GM10248 (cell line): ENCODE measurements at regions not wholly inside any gene's neighbourhood (a gene's known extent, or its start where the extent isn't known, plus 50 kb on each side); places are given as distances from the start of the nearest gene placed in this dataset.

Experiments
- CTCF ChIA-PET: fragments of 300-600 bp; sonication (Branson Sonifier 250); formaldehyde crosslinking; extraction: SDS; loops from one replicate; lab custom pipeline; 2021; ENCODE audit warnings: antibody characterized with exemption; lab: Yijun Ruan, JAX
- POLR2A ChIA-PET: fragments of 350-650 bp; sonication (Branson Sonifier 250); formaldehyde crosslinking; extraction: SDS; loops from one replicate; lab custom pipeline; 2020; ENCODE audit warnings: antibody characterized with exemption; lab: Yijun Ruan, JAX
- DNase-seq: peaks from one replicate; pipeline ENCODE4 v3.0.0; 2012; ENCODE audit errors: extremely low spot score
- CTCF ChIP-seq: IDR thresholded peaks from 2 replicates; pipeline ENCODE4 v1.5.1; 2012; ENCODE audit warnings: mild to moderate bottlenecking, low read depth; ENCODE audit errors: extremely low read depth, missing control alignments, control extremely low read depth

- ChIA-PET POLR2A (no interaction called here), CTCF (interaction anchor here (0.9 to 4.2 kb wide), 6 partner anchors 11 to 666 kb away, joined by 3 to 30 read pairs (median 4); no protein-coding TSS in a partner anchor)
- TF ChIP-seq CTCF, result no peak
- DNase-seq, result no peak
Measured at GRCh38 chr18:51623653-51624052, 426.2 kb upstream of the MEX3C start.

- DNase-seq, result no peak
- CTCF ChIA-PET, result interaction anchor here (1.4 to 4.0 kb wide), 6 partner anchors 8 to 521 kb away, joined by 3 to 45 read pairs (median 8); no protein-coding TSS in a partner anchor
- POLR2A ChIA-PET, result no interaction called here
- no peak for TF ChIP-seq CTCF
Measured at GRCh38 chr18:51630706-51631105, 433.2 kb upstream of the MEX3C start.

- ChIA-PET CTCF (interaction anchor here (0.7 to 3.2 kb wide), 5 partner anchors 9 to 30 kb away, joined by 3 to 16 read pairs (median 6); no protein-coding TSS in a partner anchor), POLR2A (no interaction called here)
- no peak for TF ChIP-seq CTCF
Measured at GRCh38 chr18:51637881-51638280, 440.4 kb upstream of the MEX3C start.

GRCh38 chr18:51639541-51639940, 442.1 kb upstream of the MEX3C start:
- DNase-seq, result no peak
- ChIA-PET CTCF (interaction anchor here (0.7 to 4.2 kb wide), 6 partner anchors 9 to 530 kb away, joined by 3 to 17 read pairs (median 8); no protein-coding TSS in a partner anchor), POLR2A (no interaction called here)
- TF ChIP-seq CTCF, result no peak

More at GRCh38 chr18:51637881-51638280, 440.4 kb upstream of the MEX3C start:
- no peak for DNase-seq

- POLR2A ChIA-PET, result no interaction called here
- TF ChIP-seq CTCF, result no peak
- no peak for DNase-seq
- CTCF ChIA-PET, result interaction anchor here (1.3 kb wide), 2 partner anchors 11 to 645 kb away, joined by 3 read pairs; no protein-coding TSS in a partner anchor
Measured at GRCh38 chr18:51643483-51643882, 446.0 kb upstream of the MEX3C start.

GRCh38 chr18:51645607-51646006, 448.1 kb upstream of the MEX3C start:
- CTCF ChIA-PET, result interaction anchor here (3.8 kb wide), 1 partner anchor 25 kb away, joined by 15 read pairs; no protein-coding TSS in a partner anchor
- POLR2A ChIA-PET, result no interaction called here
- no peak for DNase-seq
- no peak for TF ChIP-seq CTCF
